GM20000 (cell line): ENCODE measurements at regions not wholly inside any gene's neighbourhood (a gene's known extent, or its start where the extent isn't known, plus 50 kb on each side); places are given as distances from the start of the nearest gene placed in this dataset.

Experiments
- DNase-seq: peaks from one replicate; pipeline ENCODE4 v3.0.0; 2012; ENCODE audit warnings: low spot score
- CTCF ChIP-seq: IDR thresholded peaks from 2 replicates; pipeline ENCODE4 v1.5.1; 2012; ENCODE audit warnings: mild to moderate bottlenecking, control low read depth; ENCODE audit errors: extremely low read depth, missing control alignments

GRCh38 chr7:159231017-159231416, 86.3 kb upstream of the VIPR2 start:
- TF ChIP-seq CTCF: no peak
- no peak for DNase-seq

GRCh38 chr7:159229683-159230475, 85.2 kb upstream of the VIPR2 start:
- TF ChIP-seq CTCF: no peak
- DNase-seq: no peak

DNA sequence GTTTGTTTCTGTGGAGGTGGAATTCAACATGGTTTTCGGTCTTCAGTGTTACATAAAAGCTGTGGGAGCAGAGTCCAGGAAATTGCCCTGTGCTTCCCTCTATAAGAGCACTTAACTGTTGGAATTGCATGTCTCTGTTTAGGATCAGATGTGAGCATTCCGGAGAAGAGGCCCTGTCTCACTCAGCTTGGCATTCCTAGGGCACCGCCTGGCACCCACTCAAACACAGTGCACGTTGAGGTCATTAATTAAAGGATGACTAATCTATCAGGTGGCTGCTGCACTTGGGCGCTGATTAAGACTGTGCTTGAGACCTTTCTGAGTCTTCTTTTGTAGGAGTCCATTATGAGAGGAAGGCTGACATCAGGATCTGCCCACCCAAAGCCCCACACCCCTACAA, 82.8 kb upstream of the VIPR2 start:
- no peak for DNase-seq
- no peak for TF ChIP-seq CTCF

- no peak for TF ChIP-seq CTCF
- no peak for DNase-seq
These were observed 81.5 kb upstream of the VIPR2 start for GRCh38 chr7:159226011-159226702.

GRCh38 chr7:159218607-159219006, 73.9 kb upstream of the VIPR2 start:
- no peak for DNase-seq
- no peak for TF ChIP-seq CTCF

DNA sequence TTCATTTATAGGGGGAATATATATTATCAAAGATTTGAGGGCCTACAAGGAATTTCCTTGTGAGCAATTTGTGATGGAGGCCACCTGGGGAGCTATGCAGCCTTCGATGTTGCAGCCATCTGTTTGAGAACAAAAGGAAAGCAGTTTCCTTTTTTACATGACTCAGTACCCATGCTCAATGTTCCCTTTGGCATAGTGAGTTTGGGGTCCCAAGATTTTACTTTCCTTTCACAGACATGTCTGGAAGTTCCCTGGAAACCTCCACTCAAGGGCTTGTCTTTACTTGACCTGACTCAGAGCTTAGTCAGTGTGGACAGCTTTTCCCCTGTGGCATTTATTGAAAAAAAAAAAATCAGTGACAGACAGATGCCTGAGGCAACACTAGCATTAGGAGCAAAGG, 73.5 kb upstream of the VIPR2 start:
- no peak for TF ChIP-seq CTCF
- DNase-seq: no peak

DNA sequence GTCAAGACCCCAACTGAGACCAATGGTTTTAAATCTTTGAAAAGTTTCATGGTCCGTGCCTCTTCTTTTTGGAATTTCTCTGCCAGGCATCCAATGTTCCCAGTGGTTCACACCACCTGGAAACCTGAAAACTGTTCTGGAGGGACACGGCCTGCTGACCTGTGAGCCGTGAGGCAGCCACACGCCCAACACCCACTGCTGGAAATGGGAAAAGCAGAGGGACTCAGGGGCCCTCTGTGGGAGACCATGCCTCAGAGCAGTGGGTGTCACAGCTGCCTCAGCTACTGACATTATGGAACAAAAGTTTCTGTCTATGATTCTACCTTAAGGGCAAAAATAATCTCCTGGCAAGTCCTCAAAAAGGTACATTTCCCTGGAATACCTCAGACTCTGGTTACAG, 70.4 kb upstream of the VIPR2 start:
- no peak for TF ChIP-seq CTCF

More for the DNA sequence above, 70.4 kb upstream of the VIPR2 start:
- DNase-seq: no peak
